Eye (tissue), 1 donor: ENCODE measurements at regions not wholly inside any gene's neighbourhood (a gene's known extent, or its start where the extent isn't known, plus 50 kb on each side); places are given as distances from the start of the nearest gene placed in this dataset.

Source experiments
- DNase-seq: peaks from one replicate; pipeline ENCODE4 v3.0.0-alpha.2; 2015

GRCh38 chr5:96340357-96340756 is 92.7 kb downstream of the PCSK1 start:
- DNase-seq, result no peak

- DNase-seq, result no peak
Observed at GRCh38 chr5:96339862-96340261, 93.2 kb downstream of the PCSK1 start.

GRCh38 chr5:96338624-96339415 is 94.2 kb downstream of the PCSK1 start:
- DNase-seq, result no peak

GRCh38 chr5:96338091-96338490 is 95.0 kb downstream of the PCSK1 start:
- DNase-seq, result no peak

GRCh38 chr5:96337048-96337781 is 95.8 kb downstream of the PCSK1 start:
- DNase-seq, result no peak

DNA sequence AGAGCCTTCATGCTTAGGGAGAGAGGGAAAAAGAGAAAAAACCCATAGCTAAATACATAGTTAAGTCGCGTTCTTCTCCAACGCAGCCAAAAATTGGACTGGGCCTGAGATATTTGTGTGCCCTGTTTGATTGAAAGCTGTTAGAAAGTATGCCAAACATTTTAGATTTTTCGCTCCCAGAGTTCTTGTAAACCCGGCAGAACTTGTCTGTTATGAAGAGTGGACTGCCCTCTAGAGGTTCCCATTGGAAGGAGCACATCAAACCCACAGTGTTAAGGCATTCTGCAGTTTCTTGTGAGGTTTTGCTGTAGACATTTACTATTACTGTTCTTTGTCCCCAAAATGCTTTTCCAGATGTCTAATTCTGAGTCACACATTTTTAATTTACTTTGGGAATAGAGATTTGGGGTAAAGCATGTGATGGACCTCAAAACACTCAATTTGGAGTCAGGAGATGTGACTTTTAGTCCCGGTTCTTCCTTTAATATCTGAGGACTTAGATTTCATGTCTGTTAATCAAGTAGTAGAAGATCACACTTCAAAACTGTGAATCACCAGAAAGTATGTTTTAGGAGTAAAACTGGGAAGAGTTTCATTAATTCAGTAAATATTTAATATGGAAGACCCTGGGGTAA is 96.6 kb downstream of the PCSK1 start:
- DNase-seq, result peak; percentile 93

GRCh38 chr5:96335873-96336272 is 97.2 kb downstream of the PCSK1 start:
- no peak for DNase-seq

DNA sequence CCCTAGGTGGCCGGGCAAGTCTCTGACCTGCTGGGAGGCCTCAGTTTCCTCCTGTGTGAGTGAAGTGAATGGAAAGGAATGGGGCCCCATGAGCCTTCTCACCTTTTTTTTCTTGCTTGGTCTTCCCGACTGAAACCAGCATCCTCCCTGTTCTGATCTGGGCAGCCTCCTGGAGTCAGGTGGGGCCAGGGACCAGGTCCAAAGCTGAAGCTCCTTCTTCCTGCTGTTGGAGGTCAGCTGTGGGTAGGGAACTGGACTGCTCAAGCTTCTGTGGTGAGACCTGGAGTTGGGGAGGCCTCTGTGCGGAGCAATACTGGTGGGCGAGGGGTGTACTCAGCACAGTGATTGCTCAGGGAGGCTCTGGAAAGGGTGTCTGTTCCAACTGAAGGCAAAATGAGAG is 99.7 kb downstream of the PCSK1 start:
- DNase-seq, result no peak

DNA sequence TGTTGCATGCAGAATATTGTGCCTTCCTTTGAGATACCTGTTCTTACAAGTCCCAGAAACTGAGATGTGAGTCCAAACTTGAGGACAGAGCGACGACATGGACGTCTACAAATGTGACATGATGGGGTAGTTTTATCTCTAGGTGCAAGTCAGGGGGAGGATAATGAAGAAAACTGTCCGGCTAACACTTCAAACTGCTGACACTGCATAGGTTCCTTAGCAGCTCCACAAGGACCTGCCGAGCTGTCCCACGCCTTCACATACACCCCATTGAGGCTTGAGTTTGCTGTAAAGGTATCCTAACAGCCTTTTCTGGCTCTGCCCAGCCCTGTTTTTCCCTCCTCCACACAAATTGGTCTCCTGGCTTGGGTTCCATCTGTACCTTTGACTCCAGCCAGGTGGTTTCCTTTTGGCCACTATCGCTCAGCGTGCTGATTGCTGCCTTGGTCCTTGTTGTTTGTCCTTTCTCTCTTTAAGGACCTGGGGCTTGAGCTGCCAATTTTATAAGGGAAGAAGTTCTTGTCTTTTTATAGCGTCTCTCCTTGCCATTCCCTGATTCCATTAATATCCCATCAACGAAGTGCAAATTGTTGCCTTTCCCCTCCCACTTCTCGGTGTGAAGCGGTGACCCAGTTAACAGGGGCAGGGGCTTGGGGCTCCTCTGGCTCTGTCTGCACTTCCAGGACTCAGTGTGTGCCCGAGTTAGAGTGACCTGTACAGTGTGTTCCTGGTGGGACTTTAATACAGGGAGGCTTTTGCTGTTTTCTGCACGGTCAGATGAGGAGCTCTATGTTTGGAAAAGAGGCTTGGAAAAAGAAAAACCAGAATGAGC is 100.3 kb downstream of the PCSK1 start:
- peak; percentile 52 for DNase-seq

DNA sequence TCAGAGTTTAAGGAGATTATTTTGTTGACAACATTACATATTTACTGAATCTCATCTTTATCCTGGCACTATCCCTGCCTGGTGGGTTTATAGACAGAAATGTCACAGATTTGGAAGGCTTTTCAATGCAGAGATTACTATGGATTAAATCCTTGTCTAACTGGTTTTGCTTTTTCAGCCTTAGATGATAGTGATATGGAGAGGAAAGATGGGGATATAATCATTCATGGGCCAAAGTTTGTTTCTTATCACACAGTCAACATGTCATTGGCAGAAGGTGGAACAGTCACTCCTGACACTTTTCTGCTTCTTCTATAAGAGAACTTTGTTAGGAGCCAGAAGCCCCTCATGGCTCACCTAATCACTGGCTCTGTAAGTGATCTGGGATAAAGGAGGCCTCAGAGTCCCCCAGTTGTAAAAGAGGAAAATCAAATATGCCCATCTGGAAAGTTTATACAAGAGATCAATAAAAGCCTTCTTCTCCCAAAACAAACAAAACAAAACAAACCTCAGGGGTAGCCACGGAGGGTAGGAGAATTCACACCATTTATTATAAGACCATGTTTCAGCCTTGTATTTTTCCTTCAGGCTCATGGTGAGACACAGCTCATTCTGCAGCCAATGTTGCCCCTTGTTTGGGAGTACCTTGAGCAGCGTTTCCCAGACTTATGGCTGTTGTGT is 101.2 kb downstream of the PCSK1 start:
- no peak for DNase-seq

DNA sequence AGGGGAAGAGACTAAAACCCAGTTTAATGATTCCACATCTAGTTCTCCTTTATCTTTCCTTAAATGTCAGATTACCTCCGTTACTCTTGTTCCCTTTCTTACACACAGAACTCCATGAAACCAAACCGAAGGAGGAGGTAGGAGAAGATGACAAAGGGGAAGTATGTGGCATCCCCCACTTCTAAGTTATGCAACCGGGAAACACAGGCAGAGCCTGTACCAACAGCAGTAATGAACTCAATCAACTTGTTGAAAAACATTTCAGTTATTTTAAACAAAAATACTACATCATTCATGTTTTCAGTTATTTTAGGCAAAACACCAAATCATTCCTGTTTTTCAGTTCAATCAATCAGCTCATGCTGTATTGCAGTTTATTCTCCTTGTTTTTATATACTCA is 101.8 kb downstream of the PCSK1 start:
- no peak for DNase-seq

DNA sequence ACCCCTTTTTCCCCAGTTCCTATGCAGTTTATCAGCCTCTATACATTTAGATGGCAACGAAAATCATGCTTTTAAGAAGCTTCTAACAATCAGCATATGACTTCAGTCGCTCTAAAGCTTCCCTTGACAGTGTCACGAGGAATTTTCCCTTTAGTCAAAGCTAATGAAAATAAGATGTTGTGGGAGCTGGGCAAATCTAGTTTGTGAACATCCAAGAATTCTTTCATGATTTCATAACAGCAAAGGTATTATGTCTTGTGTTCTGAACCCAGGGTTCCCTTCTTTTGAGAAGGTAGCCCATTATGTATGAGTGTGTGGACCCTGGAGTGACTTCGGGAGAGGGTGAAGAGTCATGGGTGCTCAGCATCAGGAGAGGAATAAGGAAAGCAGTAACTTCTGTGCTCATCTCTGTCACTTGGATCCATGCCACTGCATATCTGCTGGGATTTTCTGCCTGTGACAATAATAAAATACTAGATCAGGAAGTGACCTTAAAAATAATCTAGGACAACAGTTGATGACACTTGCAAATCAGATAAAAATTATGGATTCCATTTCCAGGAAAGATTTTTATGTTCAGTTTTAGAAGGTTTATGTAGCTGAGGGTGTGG is 102.4 kb downstream of the PCSK1 start:
- DNase-seq, result no peak

GRCh38 chr5:96329886-96330529 is 103.0 kb downstream of the PCSK1 start:
- DNase-seq, result no peak

DNA sequence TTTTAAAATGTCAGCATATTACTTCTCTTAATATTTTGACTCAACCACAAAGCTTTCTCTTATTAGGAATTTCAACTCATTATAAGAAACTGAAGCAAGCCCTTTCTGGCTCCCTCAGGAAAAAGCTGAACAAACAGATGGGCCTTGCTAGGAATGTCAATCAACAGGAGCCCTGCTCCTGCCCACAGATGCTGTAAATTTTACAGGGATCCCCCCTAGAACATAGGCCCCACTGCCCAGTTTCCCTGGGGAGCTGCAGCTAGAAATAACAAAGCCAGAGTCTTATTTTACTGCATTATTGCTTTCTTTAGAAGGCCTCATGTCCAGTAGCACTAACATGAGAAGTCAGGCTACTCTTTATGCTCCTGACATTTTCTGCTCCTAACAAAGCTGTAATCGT is 103.8 kb downstream of the PCSK1 start:
- peak; percentile 55 for DNase-seq

DNA sequence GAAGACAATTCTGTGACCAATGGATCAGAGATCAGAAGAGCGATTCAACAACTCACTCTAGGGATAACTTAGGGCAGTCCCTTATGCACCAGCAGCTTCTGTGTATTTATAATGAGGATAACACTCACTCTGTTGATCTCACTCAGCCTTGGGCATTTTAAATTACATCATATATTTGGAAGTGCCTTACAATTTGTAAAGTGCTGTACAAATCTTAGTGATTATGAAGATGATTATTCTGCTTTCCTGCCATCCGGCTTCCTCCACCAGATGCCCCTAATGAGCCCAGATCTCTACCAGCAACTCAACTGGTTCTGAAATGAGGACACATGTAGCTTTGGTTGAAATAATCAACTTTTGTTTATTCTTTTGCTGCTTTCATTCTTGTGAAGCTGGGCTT is 105.3 kb downstream of the PCSK1 start:
- no peak for DNase-seq

DNA sequence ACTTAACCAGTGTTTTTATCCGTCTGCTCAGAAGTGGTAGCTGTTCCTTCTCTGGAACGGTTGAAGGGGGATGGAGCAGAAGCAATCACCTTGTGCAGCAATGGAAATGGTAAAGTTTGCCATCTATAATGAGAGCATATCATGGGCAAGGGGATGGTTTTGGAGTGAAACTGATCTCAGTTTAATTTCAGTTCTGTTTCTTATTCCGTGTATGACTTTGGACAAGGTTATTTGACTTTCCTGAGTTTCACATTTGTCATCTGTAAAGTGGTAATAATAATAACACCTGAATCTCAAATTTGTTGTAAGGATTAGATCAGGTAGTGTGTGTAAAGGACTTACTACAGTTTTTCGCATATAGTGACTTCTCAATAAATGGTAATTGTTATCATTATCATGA is 106.1 kb downstream of the PCSK1 start:
- DNase-seq, result no peak

- DNase-seq, result no peak
Observed at GRCh38 chr5:96324708-96325107, 108.3 kb downstream of the PCSK1 start.

GRCh38 chr5:96322865-96323264 is 110.2 kb downstream of the PCSK1 start:
- DNase-seq, result no peak

DNA sequence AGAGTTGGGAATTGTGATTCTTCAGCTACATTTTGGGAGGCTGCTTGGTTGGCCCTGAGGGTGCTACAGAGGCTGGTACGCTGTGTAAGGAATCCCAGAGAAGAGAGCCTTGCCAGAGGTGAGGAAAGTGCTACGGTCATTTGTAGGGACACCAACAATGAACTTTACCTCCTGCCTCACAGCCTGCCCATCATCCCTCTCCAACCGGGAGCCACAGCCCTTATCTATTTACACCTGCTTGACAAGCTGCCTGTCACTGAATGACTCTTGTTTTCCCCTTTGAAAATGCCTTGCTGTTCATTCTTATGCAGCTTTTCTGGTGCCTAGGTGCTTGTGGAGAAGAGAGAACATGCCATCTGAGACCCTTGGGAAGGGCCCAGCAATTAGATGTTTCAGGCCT is 110.8 kb downstream of the PCSK1 start:
- no peak for DNase-seq

DNA sequence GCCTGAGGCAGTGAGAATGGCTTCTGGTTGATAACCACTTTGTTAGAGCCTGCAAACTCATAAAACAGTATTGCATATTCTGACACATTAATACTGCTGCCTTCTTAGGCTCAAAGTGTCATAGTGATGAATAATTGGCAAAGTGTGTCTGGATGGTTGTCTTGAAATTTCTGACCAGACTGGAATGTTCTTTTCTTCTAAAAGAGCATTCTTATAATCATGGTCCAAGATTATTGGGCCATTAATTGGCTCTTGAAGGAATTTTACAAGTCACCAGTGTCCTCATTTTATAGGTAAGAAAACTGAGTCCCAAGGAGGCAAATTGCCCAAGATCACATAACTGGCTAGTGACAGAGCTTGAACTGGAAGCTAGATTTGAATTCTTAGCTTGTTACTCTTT is 111.7 kb downstream of the PCSK1 start:
- no peak for DNase-seq

- DNase-seq, result no peak
Observed at GRCh38 chr5:96320797-96321196, 112.3 kb downstream of the PCSK1 start.
